H1 (cell line): ENCODE measurements at regions not wholly inside any gene's neighbourhood (a gene's known extent, or its start where the extent isn't known, plus 50 kb on each side); places are given as distances from the start of the nearest gene placed in this dataset.

Experiments
- CTCF ChIA-PET: fragments of 300-600 bp; sonication (Branson Sonifier 250); formaldehyde crosslinking; loops from one replicate; lab custom pipeline; 2021; ENCODE audit not compliant: partially characterized antibody; lab: Charles Lee
- POLR2A ChIA-PET: fragments of 300-600 bp; sonication (Branson Sonifier 250); formaldehyde crosslinking; loops from one replicate; lab custom pipeline; 2021; ENCODE audit warnings: inconsistent platforms; ENCODE audit not compliant: partially characterized antibody; lab: Charles Lee
- DNase-seq, 2 experiments: peaks; one replicate each; pipeline versions ENCODE4 v3.0.0 to v3.0.0-alpha.2; 2010 to 2022; ENCODE audit warnings: low spot score in 2 of 2, low read depth in 1 of 2, mixed read lengths in 1 of 2
- FAIRE-seq: peaks from 2 replicates; lab custom pipeline; 2011; peaks lifted over from hg19 to GRCh38; lab: Jason Lieb, UNC
- H2AFZ ChIP-seq: 2 replicates; pipeline ENCODE4 v1.8.1; 2012; ENCODE audit warnings: low read length, inconsistent platforms
- H2AK5ac ChIP-seq: 2 replicates; pipeline ENCODE4 v1.6.1; 2013; ENCODE audit warnings: low read depth, low read length
- H2BK120ac ChIP-seq: replicated peaks from 2 replicates; pipeline ENCODE3; 2013; ENCODE audit warnings: low read depth, low read length, inconsistent platforms
- H2BK12ac ChIP-seq: 2 replicates; pipeline ENCODE4 v1.6.1; 2013; ENCODE audit warnings: low read depth, low read length
- H2BK15ac ChIP-seq: 2 replicates; pipeline ENCODE4 v1.6.1; 2013; ENCODE audit warnings: low read length
- H2BK20ac ChIP-seq: 2 replicates; pipeline ENCODE4 v1.6.1; 2013; ENCODE audit warnings: low read length
- H2BK5ac ChIP-seq: 2 replicates; pipeline ENCODE4 v1.6.1; 2013; ENCODE audit warnings: low read depth, low read length
- H3K14ac ChIP-seq: 2 replicates; pipeline ENCODE4 v1.6.1; 2013; ENCODE audit warnings: inconsistent platforms; ENCODE audit not compliant: insufficient read length
- H3K18ac ChIP-seq: 2 replicates; pipeline ENCODE4 v1.6.1; 2013; ENCODE audit warnings: low read length; ENCODE audit errors: extremely low read depth
- H3K23ac ChIP-seq: 2 replicates; pipeline ENCODE4 v1.6.1; 2013; ENCODE audit warnings: inconsistent platforms; ENCODE audit not compliant: insufficient read length
- H3K23me2 ChIP-seq: 2 replicates; pipeline ENCODE4 v1.6.1; 2013; ENCODE audit warnings: low read depth, low read length
- H3K27ac ChIP-seq: 2 replicates; pipeline ENCODE4 v1.6.1; 2011; ENCODE audit warnings: low read depth, low read length, inconsistent platforms
- H3K27me3 ChIP-seq, 4 experiments: replicated peaks in 1 of 4; 1 replicate in 1 of 4; 2 replicates in 3 of 4; pipeline versions ENCODE4 v1.6.1 to v1.8.1; 2011 to 2013; ENCODE audit warnings: low read length in 3 of 4, mild to moderate bottlenecking in 3 of 4, inconsistent platforms in 2 of 4, mixed read lengths in 2 of 4, moderate library complexity in 1 of 4; ENCODE audit not compliant: control insufficient read depth in 3 of 4, insufficient read depth in 3 of 4; ENCODE audit errors: extremely low read depth in 1 of 4
- H3K36me3 ChIP-seq, 4 experiments: 2 replicates each; pipeline versions ENCODE4 v1.6.1 to v1.8.1; 2011 to 2013; ENCODE audit warnings: mild to moderate bottlenecking in 4 of 4, low read length in 3 of 4, moderate library complexity in 2 of 4, control low read depth in 1 of 4, inconsistent platforms in 1 of 4; ENCODE audit not compliant: insufficient read depth in 4 of 4, control insufficient read depth in 2 of 4
- H3K4ac ChIP-seq: replicated peaks from 2 replicates; pipeline ENCODE3; 2013; ENCODE audit warnings: low read length, low read depth, mixed read lengths, inconsistent platforms; ENCODE audit not compliant: insufficient read length
- H3K4me1 ChIP-seq, 4 experiments: replicated peaks in 1 of 4; 1 replicate in 1 of 4; 2 replicates in 3 of 4; pipeline versions ENCODE4 v1.6.1 to v1.8.1; 2011 to 2013; ENCODE audit warnings: low read length in 3 of 4, inconsistent platforms in 2 of 4, mixed read lengths in 1 of 4; ENCODE audit not compliant: insufficient read depth in 4 of 4, control insufficient read depth in 3 of 4
- H3K4me2 ChIP-seq, 2 experiments: 2 replicates each; pipeline versions ENCODE4 v1.6.1 to v1.8.1; 2011 to 2013; ENCODE audit warnings: low read depth in 2 of 2, low read length in 2 of 2, control low read depth in 1 of 2, inconsistent platforms in 1 of 2, mild to moderate bottlenecking in 1 of 2; ENCODE audit not compliant: insufficient read depth in 1 of 2
- H3K4me3 ChIP-seq, 4 experiments: fragments of 200-600, 300-600 bp in 1 of 4; sonication (generic), shearing (Covaris generic), sonication (Bioruptor Twin) in 1 of 4; 2 replicates each; pipeline versions ENCODE4 v1.5.1 to v1.8.1; 2011 to 2016; ENCODE audit warnings: low read length in 4 of 4, low read depth in 3 of 4, control low read depth in 2 of 4, inconsistent platforms in 2 of 4, mild to moderate bottlenecking in 2 of 4, mixed read lengths in 1 of 4, moderate library complexity in 1 of 4; ENCODE audit not compliant: insufficient read depth in 2 of 4; ENCODE audit errors: extremely low read depth in 1 of 4
- H3K56ac ChIP-seq: replicated peaks from 2 replicates; pipeline ENCODE3; 2013; ENCODE audit warnings: low read depth, mild to moderate bottlenecking, mixed read lengths, low read length, inconsistent platforms; ENCODE audit not compliant: insufficient read length
- H3K79me1 ChIP-seq: 2 replicates; pipeline ENCODE4 v1.6.1; 2013; ENCODE audit warnings: low read depth, low read length, control low read depth
- H3K79me2 ChIP-seq, 2 experiments: 2 replicates each; pipeline versions ENCODE4 v1.6.1 to v1.8.1; 2012 to 2013; ENCODE audit warnings: low read length in 2 of 2, mild to moderate bottlenecking in 2 of 2, inconsistent platforms in 1 of 2; ENCODE audit not compliant: insufficient read depth in 2 of 2, control insufficient read depth in 1 of 2
- H3K9ac ChIP-seq, 4 experiments: replicated peaks in 1 of 4; 1 replicate in 1 of 4; 2 replicates in 3 of 4; pipeline versions ENCODE4 v1.6.1 to v1.8.1; 2011 to 2013; ENCODE audit warnings: low read depth in 3 of 4, low read length in 3 of 4, control low read depth in 2 of 4, mild to moderate bottlenecking in 2 of 4, moderate library complexity in 2 of 4, inconsistent platforms in 1 of 4; ENCODE audit errors: extremely low read depth in 1 of 4
- H3K9me3 ChIP-seq, 2 experiments: 2 replicates each; pipeline versions ENCODE4 v1.6.1 to v1.8.1; 2012 to 2013; ENCODE audit warnings: mild to moderate bottlenecking in 2 of 2, moderate library complexity in 2 of 2, control low read depth in 1 of 2, inconsistent platforms in 1 of 2, low read depth in 1 of 2, low read length in 1 of 2, mixed read lengths in 1 of 2; ENCODE audit not compliant: insufficient read depth in 2 of 2
- H4K20me1 ChIP-seq, 2 experiments: replicated peaks in 1 of 2; 2 replicates each; pipeline versions ENCODE3 to v1.8.1; 2011 to 2013; ENCODE audit warnings: inconsistent platforms in 2 of 2, low read length in 2 of 2, mild to moderate bottlenecking in 1 of 2; ENCODE audit not compliant: insufficient read depth in 2 of 2, control insufficient read depth in 1 of 2
- H4K5ac ChIP-seq: 2 replicates; pipeline ENCODE4 v1.6.1; 2013; ENCODE audit warnings: low read length, low read depth, mixed read lengths, inconsistent platforms; ENCODE audit not compliant: insufficient read length
- H4K8ac ChIP-seq: 2 replicates; pipeline ENCODE4 v1.8.0; 2013; ENCODE audit warnings: mild to moderate bottlenecking, moderate library complexity, low read length, inconsistent platforms; ENCODE audit not compliant: insufficient read depth; ENCODE audit errors: extremely low read depth
- H4K91ac ChIP-seq: replicated peaks from 2 replicates; pipeline ENCODE3; 2013; ENCODE audit warnings: low read length, mixed read lengths, inconsistent platforms; ENCODE audit not compliant: insufficient read length
- BACH1 ChIP-seq: IDR thresholded peaks from 2 replicates; pipeline ENCODE4 v1.6.1; 2012; ENCODE audit warnings: low read length, improper control_type of control experiment
- EGR1 ChIP-seq: IDR thresholded peaks from 2 replicates; pipeline ENCODE4 v1.6.1; 2011; ENCODE audit warnings: low read depth, low read length, borderline replicate concordance
- HDAC6 ChIP-seq: IDR thresholded peaks from one replicate; pipeline ENCODE4 v1.7.1; 2012; ENCODE audit warnings: low read depth, mild to moderate bottlenecking, inconsistent platforms, low read length, moderate library complexity
- JUN ChIP-seq: IDR thresholded peaks from 2 replicates; pipeline ENCODE4 v1.6.1; 2011; ENCODE audit warnings: low read depth, mild to moderate bottlenecking, improper control_type of control experiment, low read length
- KDM4A ChIP-seq: IDR thresholded peaks from one replicate; pipeline ENCODE4 v1.7.1; 2012; ENCODE audit warnings: low read depth, mild to moderate bottlenecking, moderate library complexity, low read length, inconsistent platforms; ENCODE audit not compliant: severe bottlenecking
- POU5F1 ChIP-seq: IDR thresholded peaks from 2 replicates; pipeline ENCODE4 v1.6.1; 2011; ENCODE audit warnings: low read depth, mild to moderate bottlenecking, low read length, moderate library complexity
- RFX5 ChIP-seq: IDR thresholded peaks from 2 replicates; pipeline ENCODE4 v1.6.1; 2011; ENCODE audit warnings: low read depth, low read length, improper control_type of control experiment, borderline replicate concordance
- SAP30 ChIP-seq: fragments of 300-600 bp; sonication (generic); IDR thresholded peaks from 2 replicates; pipeline ENCODE4 v1.7.1; 2012; ENCODE audit warnings: low read length, moderate library complexity, mild to moderate bottlenecking, inconsistent platforms; ENCODE audit not compliant: insufficient read depth, insufficient replicate concordance
- WGBS, 2 experiments: shearing (Covaris generic) in 1 of 2; methylation state at CpG; one replicate each; pipeline versions ENCODE4 v1.1.6 to v1.1.7; 2013 to 2015; ENCODE audit warnings: low lambda C conversion rate in 2 of 2, mixed read lengths in 2 of 2, inconsistent platforms in 1 of 2, low coverage in 1 of 2, missing lambda C conversion rate in 1 of 2; ENCODE audit not compliant: insufficient replicate concordance in 2 of 2, insufficient coverage in 1 of 2, insufficient read length in 1 of 2; ENCODE audit errors: extremely low coverage in 1 of 2, missing lambda C conversion rate in 1 of 2; 5-methylcytosine and 5-hydroxymethylcytosine counted together

DNA sequence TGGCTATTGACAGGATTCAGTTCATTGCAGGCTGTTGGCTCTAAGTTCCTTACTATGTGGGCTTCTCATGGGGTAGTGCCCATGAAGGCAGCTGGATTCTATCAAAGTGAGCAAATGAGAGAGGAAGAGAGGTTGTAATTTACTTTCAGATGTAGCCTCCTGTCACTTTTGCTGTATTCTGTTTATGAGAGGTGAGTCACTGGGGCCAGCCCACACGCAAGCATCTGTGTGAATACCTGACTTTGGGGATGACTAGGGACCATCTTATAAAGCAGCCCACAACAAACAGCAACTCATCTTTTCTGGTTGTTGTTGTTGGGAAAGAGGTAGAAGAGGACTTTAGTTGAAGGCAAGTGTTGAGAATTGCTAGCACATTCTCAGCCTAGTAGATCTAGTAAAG lies 506.3 kb upstream of the GRM7 start:
- no peaks in the 10 kb centered on the region for H3K9me3 ChIP-seq
- no peak overlapping the region for H3K14ac ChIP-seq
- no peak overlapping the region for H3K56ac ChIP-seq
- TF ChIP-seq POU5F1 (no peak), EGR1 (no peak), RFX5 (no peak), HDAC6 (no peak), KDM4A (no peak), SAP30 (no peak), JUN (no peak), BACH1 (no peak)
- H3K27ac ChIP-seq: no peak overlapping the region
- H2BK20ac ChIP-seq: no peak overlapping the region
- no peak overlapping the region for H3K4ac ChIP-seq
- H3K23me2 ChIP-seq: no peaks in the 10 kb centered on the region; the same call in 1 of the 2 replicates
- no peaks in the 10 kb centered on the region for H3K27me3 ChIP-seq
- no peak for FAIRE-seq
- no peak overlapping the region for H3K4me2 ChIP-seq
- H3K4me3 ChIP-seq: no peak overlapping the region
- ChIA-PET CTCF (no interaction called here), POLR2A (no interaction called here)
- H3K79me2 ChIP-seq: no peaks in the 10 kb centered on the region
- H3K36me3 ChIP-seq: no peaks in the 10 kb centered on the region
- no peak overlapping the region for H3K18ac ChIP-seq
- no peaks in the 10 kb centered on the region for H3K79me1 ChIP-seq
- H4K8ac ChIP-seq: no peak overlapping the region
- H4K5ac ChIP-seq: no peak overlapping the region
- H3K23ac ChIP-seq: no peak overlapping the region
- no peak for DNase-seq
- no peak overlapping the region for H2AK5ac ChIP-seq
- H4K91ac ChIP-seq: no peak overlapping the region
- no peaks in the 10 kb centered on the region for H3K4me1 ChIP-seq
- H2BK5ac ChIP-seq: no peak overlapping the region
- no peak overlapping the region for H2BK12ac ChIP-seq
- no peak overlapping the region for H2BK120ac ChIP-seq
- 0 out of 2 replicates have a peak overlapping the region, but pooled peaks have one; percentile 3 for H2AFZ ChIP-seq
- H4K20me1 ChIP-seq: no peaks in the 10 kb centered on the region
- no peak overlapping the region for H3K9ac ChIP-seq
- 90% methylated on average over 1 of the region's 1 CpG; no CpG with 5 or more reads in 1 of the 2 experiments for WGBS, 2 experiments
- H2BK15ac ChIP-seq: no peak overlapping the region
